CD4-positive, alpha-beta T cell treated with Interleukin-21 for 1 hour (primary cell): ENCODE measurements at regions not wholly inside any gene's neighbourhood (a gene's known extent, or its start where the extent isn't known, plus 50 kb on each side); places are given as distances from the start of the nearest gene placed in this dataset.
"Not testable (repeated sequence)": the region's sequence is repeated elsewhere in the genome, so short reads cannot be mapped to it uniquely, and the experiment has no call there.

ENCODE experiments used
- DNase-seq: peaks from one replicate; pipeline ENCODE4 v3.0.0-alpha.2; 2020

GRCh38 chr12:127480775-127481314, 786.1 kb upstream of the TMEM132C start:
- DNase-seq, result no peak

DNA sequence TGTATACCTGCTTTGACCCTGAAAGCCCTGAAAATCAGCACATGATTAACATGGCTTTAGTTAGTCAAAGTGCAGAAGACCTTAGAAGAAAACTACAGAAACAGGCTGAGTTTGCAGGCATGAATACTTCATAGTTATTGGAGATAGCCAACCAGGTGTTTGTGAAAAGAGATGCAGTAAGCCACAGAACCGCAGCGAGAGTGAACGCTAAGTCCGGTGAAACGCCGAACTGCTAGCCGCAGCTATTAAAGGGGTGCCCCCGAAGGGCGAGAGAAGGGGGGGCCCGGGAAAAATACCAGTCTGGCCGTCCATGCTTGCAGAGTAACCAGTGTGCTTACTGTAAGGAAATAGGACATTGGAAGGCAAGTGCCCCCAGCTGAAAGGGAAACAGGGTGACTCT, 784.0 kb upstream of the TMEM132C start:
- DNase-seq, result no peak

GRCh38 chr12:127485528-127485927, 781.4 kb upstream of the TMEM132C start:
- DNase-seq, result no peak

- no peak for DNase-seq
These were observed 779.9 kb upstream of the TMEM132C start for GRCh38 chr12:127487031-127487430.

GRCh38 chr12:127489061-127489460, 777.9 kb upstream of the TMEM132C start:
- DNase-seq, result no peak

DNA sequence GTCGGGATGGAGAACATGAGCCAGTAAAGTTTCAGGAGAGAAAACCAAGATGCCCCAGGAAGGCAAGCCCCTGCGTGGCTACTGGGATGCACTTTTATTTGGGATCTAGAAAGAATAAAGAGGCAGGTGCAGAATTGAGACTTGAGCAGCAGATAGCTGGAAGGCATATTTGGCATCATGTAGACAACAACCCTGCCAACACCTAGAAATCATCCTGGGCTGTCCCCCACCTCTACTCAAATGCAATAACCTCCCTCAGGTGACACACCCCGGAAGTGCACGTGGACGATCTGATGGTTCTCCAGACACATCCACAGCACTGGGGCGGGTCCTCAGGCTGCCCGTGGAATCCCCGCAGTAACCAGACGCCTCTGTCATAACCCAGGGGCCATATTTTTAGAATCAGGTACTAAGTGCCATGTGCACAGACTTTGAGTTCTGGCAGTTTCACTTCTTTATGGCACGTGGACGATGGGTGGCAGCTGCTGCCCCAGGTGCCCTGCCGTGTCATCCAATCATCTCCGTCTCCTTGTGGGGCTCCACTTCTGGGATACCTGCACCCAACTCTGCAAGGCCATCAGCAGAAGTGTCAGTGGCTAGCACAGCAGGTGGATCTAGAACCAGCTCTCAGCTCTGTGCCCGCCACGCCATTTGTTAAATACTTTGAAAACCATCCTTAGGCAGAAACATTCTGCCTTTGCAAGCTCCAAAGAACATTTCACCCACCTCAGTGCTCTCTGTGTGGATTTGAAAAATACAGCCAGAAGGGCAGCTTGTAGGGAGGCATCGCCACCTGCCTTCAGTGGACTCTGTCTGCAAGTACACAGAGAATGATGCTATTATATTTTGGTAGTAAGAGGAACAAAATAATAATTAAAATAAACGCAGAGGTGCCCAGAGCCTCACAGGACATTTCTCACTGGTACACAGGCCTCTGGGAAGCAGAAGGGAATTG, 771.7 kb upstream of the TMEM132C start:
- DNase-seq, result no peak

DNA sequence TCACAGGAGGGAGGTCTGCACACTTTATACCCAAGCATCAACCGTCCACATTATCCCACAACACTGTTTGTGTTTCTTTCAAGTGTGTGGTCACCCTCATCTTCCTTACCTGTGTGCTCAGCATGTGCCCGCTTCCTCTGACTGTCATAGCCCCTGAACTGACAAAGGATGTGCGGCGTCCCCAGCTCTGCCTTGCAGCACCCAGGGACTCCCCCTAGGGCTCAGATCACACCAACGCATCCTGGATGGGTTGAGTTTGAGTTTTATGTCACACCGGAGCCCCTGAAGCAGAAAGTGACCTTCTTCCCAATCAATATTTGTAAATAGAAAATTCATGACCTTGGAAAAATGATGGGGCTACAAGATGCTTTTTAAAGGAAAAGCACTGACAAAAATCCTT, 770.7 kb upstream of the TMEM132C start:
- no peak for DNase-seq

DNA sequence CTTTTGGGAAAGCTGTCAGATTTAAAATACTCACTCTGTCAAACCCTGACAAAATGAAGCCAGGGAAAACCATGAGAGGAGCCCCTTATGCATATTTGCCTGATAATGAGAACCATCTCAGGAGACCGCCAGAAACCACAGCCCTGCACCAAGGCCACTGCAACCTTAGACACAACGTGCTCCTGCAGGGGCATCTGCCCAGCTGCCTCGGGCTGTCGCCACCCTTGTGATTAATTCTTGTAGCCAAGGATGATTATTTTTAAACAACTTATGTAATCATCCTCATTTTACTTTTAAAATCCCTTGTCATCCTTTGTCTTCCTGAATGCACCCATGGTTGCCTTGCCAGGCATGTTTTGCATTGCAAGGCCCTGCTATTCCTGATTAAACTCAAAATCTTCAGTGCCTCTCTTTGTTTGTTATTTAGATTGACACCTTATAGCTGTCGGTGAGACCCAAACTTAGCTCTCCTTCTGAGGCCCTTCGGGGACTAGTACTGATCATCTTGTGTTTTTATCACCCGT, 766.4 kb upstream of the TMEM132C start:
- DNase-seq, result no peak

DNA sequence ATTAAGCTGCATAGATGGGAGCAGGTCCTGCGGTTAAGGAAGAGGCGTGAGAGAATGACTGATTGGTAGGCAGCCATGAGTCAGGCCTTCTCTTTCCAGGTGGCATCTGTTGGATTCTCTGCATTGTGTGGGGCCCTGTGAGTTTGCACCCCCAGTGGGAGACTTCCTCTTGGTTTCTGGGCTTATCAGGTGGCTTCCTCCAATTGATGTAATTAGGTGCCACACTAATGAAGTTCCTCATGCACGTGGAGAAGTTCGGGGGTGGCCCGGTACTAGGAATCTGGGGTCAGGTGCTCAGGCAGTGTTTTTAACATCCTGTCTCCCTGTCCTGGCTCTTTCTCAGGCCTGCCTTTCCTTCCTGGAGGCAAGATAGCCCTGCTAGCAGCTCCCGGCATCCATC, 765.1 kb upstream of the TMEM132C start:
- no peak for DNase-seq

DNA sequence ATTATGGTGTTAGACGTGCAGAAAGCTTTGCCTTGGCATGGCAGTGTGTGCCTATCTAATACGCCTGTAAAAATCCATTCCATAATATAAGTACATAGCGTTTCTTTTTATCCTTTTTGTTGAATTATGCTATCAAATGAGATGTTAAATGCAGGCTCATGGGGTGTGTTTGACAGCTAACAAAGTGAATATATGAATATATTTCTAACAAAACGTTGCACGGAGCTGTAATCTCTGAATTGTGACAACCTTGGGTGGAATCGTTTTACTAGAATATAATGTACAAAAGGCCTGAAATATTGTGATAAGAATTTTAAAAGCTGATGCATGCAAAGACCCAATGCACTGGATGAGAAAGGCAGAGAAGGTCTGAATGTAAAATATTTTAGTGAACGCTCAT, 763.7 kb upstream of the TMEM132C start:
- DNase-seq, result no peak

DNA sequence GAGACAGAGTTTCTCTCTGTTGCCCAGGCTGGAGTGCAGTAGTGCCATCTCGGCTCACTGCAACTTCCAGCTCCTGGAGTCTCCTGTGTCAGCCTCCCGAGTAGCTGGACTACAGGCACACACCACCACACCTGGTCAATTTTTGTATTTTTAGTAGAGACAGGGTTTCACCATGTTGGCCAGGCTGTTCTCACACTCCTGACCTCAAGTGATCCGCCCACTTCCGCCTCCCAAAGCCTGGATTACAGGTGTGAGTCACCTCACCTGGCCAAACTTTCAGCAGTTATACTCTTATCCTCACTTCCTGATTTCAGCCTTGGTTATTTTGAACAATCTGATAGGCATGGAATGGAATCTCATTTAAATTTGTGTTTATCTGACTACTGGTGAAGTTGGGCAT, 763.0 kb upstream of the TMEM132C start:
- DNase-seq, result not testable (repeated sequence)

- DNase-seq, result no peak
These were observed 762.1 kb upstream of the TMEM132C start for GRCh38 chr12:127504874-127505273.

DNA sequence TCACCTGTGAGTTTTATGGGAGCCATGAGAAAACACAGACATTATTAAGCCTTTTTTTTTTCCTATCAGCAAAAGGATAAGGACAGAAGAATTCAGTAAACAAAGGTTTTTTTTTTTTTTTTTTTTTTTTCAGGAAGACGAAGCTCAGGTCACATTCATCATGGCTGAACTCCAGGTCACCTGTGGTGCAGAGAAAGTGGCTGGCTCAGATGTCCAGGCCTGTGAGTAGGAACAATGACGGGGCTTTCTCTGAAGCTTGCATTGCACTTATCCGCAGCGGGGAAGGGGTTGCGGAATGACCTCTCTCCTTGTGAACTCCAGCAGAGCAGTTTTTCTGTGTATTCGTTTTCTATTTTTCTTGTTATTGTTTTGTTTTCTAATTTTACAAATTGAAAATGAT, 759.6 kb upstream of the TMEM132C start:
- no peak for DNase-seq

DNA sequence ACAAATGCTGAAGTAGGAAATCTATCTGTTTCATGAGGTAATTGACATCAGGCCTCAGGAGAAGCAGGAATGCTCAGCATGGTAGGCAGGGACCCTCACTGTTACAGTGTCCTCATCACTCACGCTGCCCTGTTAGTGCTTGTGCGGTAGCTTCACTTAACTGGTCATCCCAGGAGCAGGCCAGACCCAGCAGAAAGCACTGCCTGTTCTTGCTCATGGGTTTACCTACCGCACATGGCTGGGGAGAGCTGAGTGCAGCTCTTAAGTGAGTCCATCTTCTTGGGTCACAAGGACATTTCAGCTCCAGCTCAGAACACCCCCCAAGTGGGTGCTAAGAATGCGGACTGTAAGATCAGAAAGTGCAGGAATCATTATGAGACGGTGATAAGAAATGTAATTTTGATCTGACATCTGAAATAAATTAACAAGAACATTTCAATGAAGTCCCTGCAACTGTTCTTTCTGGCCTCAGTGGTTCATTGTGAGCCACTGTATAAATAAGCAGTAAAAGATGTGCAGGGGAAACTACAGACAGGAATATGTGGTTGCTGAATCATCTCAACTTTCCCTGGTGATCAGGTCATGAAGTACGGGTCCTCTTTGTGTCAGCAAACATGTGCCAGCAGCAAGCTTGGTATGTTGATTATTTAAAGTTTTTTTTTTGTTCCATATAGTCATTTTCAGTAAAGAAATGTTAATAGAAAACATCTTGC, 757.7 kb upstream of the TMEM132C start:
- DNase-seq, result no peak

GRCh38 chr12:127515941-127516340, 751.0 kb upstream of the TMEM132C start:
- no peak for DNase-seq

- no peak for DNase-seq
These were observed 750.5 kb upstream of the TMEM132C start for GRCh38 chr12:127516467-127516866.

DNA sequence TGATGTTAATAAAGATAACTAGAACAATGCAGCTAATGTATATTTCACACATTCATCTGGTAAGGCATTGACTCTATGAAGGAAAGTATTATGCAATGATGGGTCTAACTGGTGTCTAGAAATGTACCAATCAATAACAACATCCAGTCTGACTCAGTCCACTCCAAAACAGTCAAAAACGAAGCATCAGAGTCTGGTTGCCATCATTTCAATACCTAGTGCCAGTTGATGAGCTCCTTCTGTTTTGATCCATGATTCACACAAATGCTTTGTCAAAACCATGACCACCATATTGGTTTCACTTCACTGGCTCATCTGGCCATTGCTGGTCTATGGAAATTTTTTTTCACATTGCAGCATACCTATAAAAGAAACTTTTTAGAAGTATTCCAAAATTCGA, 747.2 kb upstream of the TMEM132C start:
- DNase-seq, result no peak

DNA sequence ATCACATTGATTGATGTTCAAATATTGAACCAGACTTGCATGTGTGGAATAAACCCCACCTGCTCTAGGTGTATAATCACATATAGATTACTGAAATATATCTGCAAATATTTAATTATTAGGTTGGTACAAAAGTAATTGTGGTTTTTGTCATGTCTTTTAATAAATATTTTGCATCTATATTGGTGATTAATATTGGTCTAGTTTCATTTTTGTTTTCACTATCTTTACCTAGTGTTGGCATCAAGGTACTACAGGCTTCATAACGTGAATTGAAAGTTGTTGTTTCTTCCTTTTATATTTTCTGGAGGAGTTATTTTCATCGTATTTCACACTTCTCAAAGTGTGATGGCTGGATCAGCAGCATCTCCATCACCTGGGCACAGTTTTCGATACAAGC, 740.0 kb upstream of the TMEM132C start:
- no peak for DNase-seq

DNA sequence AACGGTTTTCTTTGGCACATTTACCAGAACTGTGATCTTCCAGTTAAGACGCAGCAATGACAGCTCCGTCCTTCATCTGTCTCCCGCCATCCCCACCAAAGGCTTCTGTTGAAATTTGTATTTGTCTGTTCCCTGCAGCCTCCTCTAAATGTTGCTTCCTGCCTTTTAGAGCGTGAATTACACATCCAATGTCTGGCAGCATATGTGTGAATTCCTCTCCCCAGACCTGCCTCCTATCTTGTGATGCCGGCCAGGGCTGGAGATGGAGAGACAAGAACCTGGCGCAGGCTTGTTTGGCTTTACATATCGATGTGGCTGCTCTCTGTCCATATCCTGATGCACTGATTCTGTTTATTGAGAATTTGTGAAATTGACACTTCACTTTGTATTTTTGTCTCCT, 738.4 kb upstream of the TMEM132C start:
- DNase-seq, result no peak

GRCh38 chr12:127531542-127531941, 735.4 kb upstream of the TMEM132C start:
- DNase-seq, result no peak

GRCh38 chr12:127533353-127533752, 733.6 kb upstream of the TMEM132C start:
- no peak for DNase-seq

- DNase-seq, result no peak
These were observed 730.0 kb upstream of the TMEM132C start for GRCh38 chr12:127536833-127537428.

GRCh38 chr12:127538316-127538715, 728.7 kb upstream of the TMEM132C start:
- no peak for DNase-seq
